GM21619 (cell line): ENCODE measurements at regions not wholly inside any gene's neighbourhood (a gene's known extent, or its start where the extent isn't known, plus 50 kb on each side); places are given as distances from the start of the nearest gene placed in this dataset.
"Not testable (repeated sequence)": the region's sequence is repeated elsewhere in the genome, so short reads cannot be mapped to it uniquely, and the experiment has no call there.

ENCODE experiments used
- ATAC-seq: cut with Tn5 transposase; IDR thresholded peaks from one replicate; pipeline ENCODE4 v1.9.1; 2021; ENCODE audit not compliant: unreplicated experiment

- ATAC-seq: no peak
These were observed 673.9 kb upstream of the ACVR2A start for GRCh38 chr2:147170932-147171331.

- no peak for ATAC-seq
These were observed 679.0 kb upstream of the ACVR2A start for GRCh38 chr2:147165697-147166382.

- ATAC-seq: no peak
These were observed 680.3 kb upstream of the ACVR2A start for GRCh38 chr2:147164563-147164962.

GRCh38 chr2:147161746-147162145 lies 683.1 kb upstream of the ACVR2A start:
- no peak for ATAC-seq

GRCh38 chr2:147156970-147157369 lies 687.9 kb upstream of the ACVR2A start:
- no peak for ATAC-seq

- no peak for ATAC-seq
These were observed 694.6 kb upstream of the ACVR2A start for GRCh38 chr2:147150241-147150635.

- ATAC-seq: no peak
These were observed 695.1 kb upstream of the ACVR2A start for GRCh38 chr2:147149575-147150240.

- ATAC-seq: no peak
These were observed 697.0 kb upstream of the ACVR2A start for GRCh38 chr2:147147802-147148201.

- ATAC-seq: no peak
These were observed 702.9 kb upstream of the ACVR2A start for GRCh38 chr2:147141930-147142329.

GRCh38 chr2:147139732-147140131 lies 705.1 kb upstream of the ACVR2A start:
- not testable (repeated sequence) for ATAC-seq

GRCh38 chr2:147137711-147138110 lies 707.1 kb upstream of the ACVR2A start:
- ATAC-seq: no peak

- no peak for ATAC-seq
These were observed 709.5 kb upstream of the ACVR2A start for GRCh38 chr2:147135376-147135775.

- ATAC-seq: no peak
These were observed 711.4 kb upstream of the ACVR2A start for GRCh38 chr2:147133286-147133908.

- no peak for ATAC-seq
These were observed 719.7 kb upstream of the ACVR2A start for GRCh38 chr2:147125145-147125544.

GRCh38 chr2:147122944-147123343 lies 721.9 kb upstream of the ACVR2A start:
- no peak for ATAC-seq

GRCh38 chr2:147110962-147111361 lies 733.9 kb upstream of the ACVR2A start:
- no peak for ATAC-seq

GRCh38 chr2:147110317-147110716 lies 734.5 kb upstream of the ACVR2A start:
- ATAC-seq: no peak

GRCh38 chr2:147109291-147109690 lies 735.5 kb upstream of the ACVR2A start:
- ATAC-seq: no peak

GRCh38 chr2:147108548-147108947 lies 736.3 kb upstream of the ACVR2A start:
- ATAC-seq: no peak

- no peak for ATAC-seq
These were observed 742.7 kb upstream of the ACVR2A start for GRCh38 chr2:147101941-147102790.

GRCh38 chr2:147100406-147101035 lies 744.3 kb upstream of the ACVR2A start:
- no peak for ATAC-seq
